PC-9 (cell line): ENCODE measurements at regions not wholly inside any gene's neighbourhood (a gene's known extent, or its start where the extent isn't known, plus 50 kb on each side); places are given as distances from the start of the nearest gene placed in this dataset.

Experiments used
- EZH2 ChIP-seq: fragments of 200-600 bp; sonication (generic); IDR thresholded peaks from 2 replicates; pipeline ENCODE4 v1.8.0; 2017; ENCODE audit warnings: antibody characterized with exemption, low read depth
- TF ChIP-seq, protein P1 (sequence below): fragments of 200-600 bp; sonication (generic); conservative IDR thresholded peaks from 2 replicates; pipeline ENCODE4 v1.6.1; 2017; ENCODE audit warnings: mixed run types, antibody characterized with exemption, mild to moderate bottlenecking, moderate library complexity

- no peak for TF ChIP-seq EZH2
- TF ChIP-seq, protein P1, sequence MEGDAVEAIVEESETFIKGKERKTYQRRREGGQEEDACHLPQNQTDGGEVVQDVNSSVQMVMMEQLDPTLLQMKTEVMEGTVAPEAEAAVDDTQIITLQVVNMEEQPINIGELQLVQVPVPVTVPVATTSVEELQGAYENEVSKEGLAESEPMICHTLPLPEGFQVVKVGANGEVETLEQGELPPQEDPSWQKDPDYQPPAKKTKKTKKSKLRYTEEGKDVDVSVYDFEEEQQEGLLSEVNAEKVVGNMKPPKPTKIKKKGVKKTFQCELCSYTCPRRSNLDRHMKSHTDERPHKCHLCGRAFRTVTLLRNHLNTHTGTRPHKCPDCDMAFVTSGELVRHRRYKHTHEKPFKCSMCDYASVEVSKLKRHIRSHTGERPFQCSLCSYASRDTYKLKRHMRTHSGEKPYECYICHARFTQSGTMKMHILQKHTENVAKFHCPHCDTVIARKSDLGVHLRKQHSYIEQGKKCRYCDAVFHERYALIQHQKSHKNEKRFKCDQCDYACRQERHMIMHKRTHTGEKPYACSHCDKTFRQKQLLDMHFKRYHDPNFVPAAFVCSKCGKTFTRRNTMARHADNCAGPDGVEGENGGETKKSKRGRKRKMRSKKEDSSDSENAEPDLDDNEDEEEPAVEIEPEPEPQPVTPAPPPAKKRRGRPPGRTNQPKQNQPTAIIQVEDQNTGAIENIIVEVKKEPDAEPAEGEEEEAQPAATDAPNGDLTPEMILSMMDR, result no peak
These were observed 60.1 kb upstream of the ADRB1 start for GRCh38 chr10:113983552-113983951.
